MM.1S (cell line): ENCODE measurements at regions not wholly inside any gene's neighbourhood (a gene's known extent, or its start where the extent isn't known, plus 50 kb on each side); places are given as distances from the start of the nearest gene placed in this dataset.

ENCODE experiments used
- CTCF ChIP-seq: fragments of 300-600 bp; sonication (generic); IDR thresholded peaks from 2 replicates; pipeline ENCODE4 v1.5.1; 2016; ENCODE audit warnings: antibody characterized with exemption, low read length, mixed read lengths
- EZH2 ChIP-seq: fragments of 300-600 bp; sonication (generic); optimal IDR thresholded peaks from 2 replicates; pipeline ENCODE3; 2017; ENCODE audit warnings: low read depth, mild to moderate bottlenecking, antibody characterized with exemption, low read length, mixed read lengths
- EZH2phosphoT487 ChIP-seq: fragments of 300-600 bp; sonication (generic); IDR thresholded peaks from 2 replicates; pipeline ENCODE4 v1.6.1; 2018; ENCODE audit warnings: antibody characterized with exemption, low read length

GRCh38 chr11:92875473-92875872 lies 94.0 kb upstream of the MTNR1B start:
- TF ChIP-seq CTCF: no peak
- no peak for TF ChIP-seq EZH2phosphoT487
- TF ChIP-seq EZH2: no peak
